WTC11 (cell line): ENCODE measurements at regions not wholly inside any gene's neighbourhood (a gene's known extent, or its start where the extent isn't known, plus 50 kb on each side); places are given as distances from the start of the nearest gene placed in this dataset.

ENCODE experiments used
- ATAC-seq: fragments of 200-7000 bp; cut with Tn5 transposase; 2 replicates; pipeline ENCODE4 v1.10.0; 2021; ENCODE audit warnings: mild to moderate bottlenecking, moderate library complexity
- CTCF ChIA-PET: fragments of 300-600 bp; sonication (Branson Sonifier 250); formaldehyde crosslinking; loops from one replicate; lab custom pipeline; 2021; ENCODE audit warnings: antibody characterized with exemption; lab: Charles Lee
- POLR2A ChIA-PET: fragments of 350-600 bp; sonication (Branson Sonifier 250); formaldehyde crosslinking; loops from one replicate; lab custom pipeline; 2021; ENCODE audit warnings: antibody characterized with exemption; lab: Charles Lee
- DNase-seq: peaks from one replicate; pipeline ENCODE4 v3.0.0; 2021; ENCODE audit warnings: low spot score
- H3K27ac Mint-ChIP-seq: 2 replicates; pipeline ENCODE4 v1.8.0; 2021; ENCODE audit warnings: mixed read lengths
- H3K27me3 Mint-ChIP-seq: 2 replicates; pipeline ENCODE4 v1.8.0; 2021; ENCODE audit warnings: low read depth, mild to moderate bottlenecking, moderate library complexity, mixed read lengths
- H3K36me3 Mint-ChIP-seq: 2 replicates; pipeline ENCODE4 v1.8.0; 2021; ENCODE audit warnings: mixed read lengths
- H3K4me1 Mint-ChIP-seq: 2 replicates; pipeline ENCODE4 v1.8.0; 2022; ENCODE audit warnings: mixed read lengths
- H3K4me3 Mint-ChIP-seq: 2 replicates; pipeline ENCODE4 v1.8.0; 2021; ENCODE audit warnings: mild to moderate bottlenecking, moderate library complexity, mixed read lengths
- H3K9me3 Mint-ChIP-seq: 2 replicates; pipeline ENCODE4 v1.8.0; 2021; ENCODE audit warnings: mixed read lengths
- ATF1 ChIP-seq: sonication (generic); formaldehyde crosslinking; IDR thresholded peaks from 2 replicates; pipeline ENCODE4 v1.8.1; 2023; ENCODE audit warnings: mild to moderate bottlenecking, moderate library complexity, missing genetic modification reagents
- ATF2 ChIP-seq: sonication (generic); formaldehyde crosslinking; IDR thresholded peaks from 2 replicates; pipeline ENCODE4 v1.8.1; 2022; ENCODE audit warnings: low read depth, missing genetic modification reagents, borderline replicate concordance
- CBFB ChIP-seq: sonication (generic); formaldehyde crosslinking; IDR thresholded peaks from 2 replicates; pipeline ENCODE4 v1.8.1; 2022; ENCODE audit warnings: mild to moderate bottlenecking, low read depth, missing genetic modification reagents
- CDX4 ChIP-seq: fragments of 250-450 bp; sonication (Bioruptor Pico); IDR thresholded peaks from 2 replicates; pipeline ENCODE4 v1.9.0; 2021; ENCODE audit warnings: moderate library complexity, mild to moderate bottlenecking, inconsistent platforms, borderline replicate concordance
- CTCF ChIP-seq: fragments of 200-600 bp; IDR thresholded peaks from 2 replicates; pipeline ENCODE4 v1.8.0; 2022; ENCODE audit warnings: antibody characterized with exemption
- E2F4 ChIP-seq: sonication (generic); formaldehyde crosslinking; IDR thresholded peaks from 2 replicates; pipeline ENCODE4 v1.8.1; 2022; ENCODE audit warnings: low read depth, mild to moderate bottlenecking, moderate library complexity, missing genetic modification reagents, borderline replicate concordance
- ERG ChIP-seq: fragments of 250-450 bp; sonication (Bioruptor Pico); IDR thresholded peaks from 2 replicates; pipeline ENCODE4 v1.8.0; 2021; ENCODE audit warnings: mild to moderate bottlenecking
- GABPB1 ChIP-seq: sonication (generic); formaldehyde crosslinking; IDR thresholded peaks from 2 replicates; pipeline ENCODE4 v1.8.1; 2023; ENCODE audit warnings: mild to moderate bottlenecking, missing genetic modification reagents
- IRF1 ChIP-seq: sonication (generic); formaldehyde crosslinking; IDR thresholded peaks from 2 replicates; pipeline ENCODE4 v1.8.0; 2023; ENCODE audit warnings: missing genetic modification reagents
- MAX ChIP-seq: sonication (generic); formaldehyde crosslinking; IDR thresholded peaks from 2 replicates; pipeline ENCODE4 v1.8.0; 2022; ENCODE audit warnings: mild to moderate bottlenecking, missing genetic modification reagents
- MXD4 ChIP-seq: fragments of 250-450 bp; sonication (Bioruptor Pico); IDR thresholded peaks from 2 replicates; pipeline ENCODE4 v1.8.0; 2021; ENCODE audit warnings: mild to moderate bottlenecking, moderate library complexity, borderline replicate concordance
- NFATC4 ChIP-seq: fragments of 250-450 bp; sonication (Bioruptor Pico); IDR thresholded peaks from 2 replicates; pipeline ENCODE4 v1.9.0; 2021; ENCODE audit warnings: mild to moderate bottlenecking
- NR3C1 ChIP-seq: sonication (generic); formaldehyde crosslinking; conservative IDR thresholded peaks from 2 replicates; pipeline ENCODE4 v1.8.1; 2023; ENCODE audit warnings: low read depth, mild to moderate bottlenecking, missing genetic modification reagents
- TEAD4 ChIP-seq: sonication (generic); formaldehyde crosslinking; IDR thresholded peaks from 2 replicates; pipeline ENCODE4 v1.8.0; 2022; ENCODE audit warnings: mild to moderate bottlenecking, missing genetic modification reagents
- ZBTB43 ChIP-seq: sonication (generic); formaldehyde crosslinking; IDR thresholded peaks from 2 replicates; pipeline ENCODE4 v1.8.1; 2023; ENCODE audit warnings: mild to moderate bottlenecking, missing genetic modification reagents
- ZNF532 ChIP-seq: fragments of 250-450 bp; sonication (Bioruptor Pico); IDR thresholded peaks from 2 replicates; pipeline ENCODE4 v1.9.0; 2021; ENCODE audit warnings: mild to moderate bottlenecking, borderline replicate concordance
- ZNF671 ChIP-seq: fragments of 250-450 bp; sonication (Bioruptor Pico); IDR thresholded peaks from 2 replicates; pipeline ENCODE4 v1.8.0; 2021; ENCODE audit warnings: mild to moderate bottlenecking

- no peaks in the 10 kb centered on the region for H3K27me3 Mint-ChIP-seq
- DNase-seq (no peak), ATAC-seq (no peak)
- TF ChIP-seq ZBTB43 (no peak), GABPB1 (CRISPR knock-in tag) (no peak), CBFB (CRISPR knock-in tag) (no peak), ERG (CRISPR knock-in tag) (no peak), MAX (CRISPR knock-in tag) (no peak), E2F4 (CRISPR knock-in tag) (no peak), NFATC4 (CRISPR knock-in tag) (no peak), MXD4 (CRISPR knock-in tag) (no peak), TEAD4 (CRISPR knock-in tag) (no peak)
- no peak overlapping the region for H3K27ac Mint-ChIP-seq
- H3K4me1 Mint-ChIP-seq, result peaks cover 8% of the 10 kb centered on the region; the same call in 1 of the 2 replicates
- no peaks in the 10 kb centered on the region for H3K36me3 Mint-ChIP-seq
- ChIA-PET CTCF (no interaction called here), POLR2A (no interaction called here)
- no peak overlapping the region for H3K4me3 Mint-ChIP-seq
- H3K9me3 Mint-ChIP-seq, result no peaks in the 10 kb centered on the region
Measured at GRCh38 chr6:4582506-4583417, 193.4 kb upstream of the CDYL start.

GRCh38 chr6:4581468-4582385 lies 194.5 kb upstream of the CDYL start:
- Mint-ChIP-seq H3K27me3 (no peaks in the 10 kb centered on the region), H3K27ac (no peak overlapping the region), H3K4me1 (peaks cover 8% of the 10 kb centered on the region; the same call in 1 of the 2 replicates), H3K36me3 (no peaks in the 10 kb centered on the region), H3K4me3 (no peak overlapping the region), H3K9me3 (no peaks in the 10 kb centered on the region)
- ATAC-seq (no peak; the same call in 1 of the 2 replicates), DNase-seq (no peak)
- ChIA-PET CTCF (no interaction called here), POLR2A (interaction anchor here (0.5 kb wide), 1 partner anchor 442 kb away, joined by 3 read pairs; no protein-coding TSS in a partner anchor)
- no peak for TF ChIP-seq NR3C1 (CRISPR knock-in tag)
- no peak for TF ChIP-seq ATF2
- no peak for TF ChIP-seq ZNF671 (CRISPR knock-in tag)
- no peak for TF ChIP-seq CTCF
- no peak for TF ChIP-seq MXD4 (CRISPR knock-in tag)
- TF ChIP-seq TEAD4 (CRISPR knock-in tag), result no peak
- no peak for TF ChIP-seq CDX4 (CRISPR knock-in tag)
- no peak for TF ChIP-seq ATF1
- no peak for TF ChIP-seq IRF1 (CRISPR knock-in tag)
- no peak for TF ChIP-seq ZNF532 (CRISPR knock-in tag)
